ENCODE measurements at regions not wholly inside any gene's neighbourhood (a gene's known extent, or its start where the extent isn't known, plus 50 kb on each side); places are given as distances from the start of the nearest gene placed in this dataset.

DNA sequence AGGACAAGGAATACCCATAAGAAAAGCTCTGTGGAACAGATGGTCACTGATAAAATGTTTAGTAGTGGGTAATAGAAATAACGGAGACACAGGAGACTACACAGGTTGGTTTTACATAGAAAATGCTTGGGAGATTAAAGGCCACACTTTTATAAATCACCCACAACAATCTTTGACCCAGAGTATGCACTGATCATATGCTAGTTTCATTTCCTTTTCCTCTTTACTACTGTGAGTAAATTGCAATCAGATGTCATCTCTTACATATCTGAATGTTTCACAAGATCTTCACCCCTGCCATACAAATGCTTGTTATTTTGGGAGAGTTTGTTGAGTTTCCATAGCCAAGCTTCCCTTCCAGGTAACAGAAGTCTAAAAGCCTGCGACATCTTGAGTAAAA lies 978.4 kb upstream of the KLHL29 start:
- intact Hi-C loops (cut with micrococcal nuclease; ENCODE audit: unreplicated experiment), result no loop called here
- Mint-ChIP-seq H3K36me3 (ENCODE audit: insufficient read depth, unreplicated experiment) (no peaks in the 10 kb centered on the region), H3K27ac (ENCODE audit: unreplicated experiment) (no peak overlapping the region), H3K4me1 (ENCODE audit: low read depth, unreplicated experiment) (no peaks in the 10 kb centered on the region), H3K9me3 (ENCODE audit: unreplicated experiment) (no peaks in the 10 kb centered on the region), H3K27me3 (ENCODE audit: insufficient read depth, unreplicated experiment) (peaks cover 5% of the 10 kb centered on the region), H3K4me3 (ENCODE audit: unreplicated experiment) (no peak overlapping the region)
- TF ChIP-seq, protein P1, sequence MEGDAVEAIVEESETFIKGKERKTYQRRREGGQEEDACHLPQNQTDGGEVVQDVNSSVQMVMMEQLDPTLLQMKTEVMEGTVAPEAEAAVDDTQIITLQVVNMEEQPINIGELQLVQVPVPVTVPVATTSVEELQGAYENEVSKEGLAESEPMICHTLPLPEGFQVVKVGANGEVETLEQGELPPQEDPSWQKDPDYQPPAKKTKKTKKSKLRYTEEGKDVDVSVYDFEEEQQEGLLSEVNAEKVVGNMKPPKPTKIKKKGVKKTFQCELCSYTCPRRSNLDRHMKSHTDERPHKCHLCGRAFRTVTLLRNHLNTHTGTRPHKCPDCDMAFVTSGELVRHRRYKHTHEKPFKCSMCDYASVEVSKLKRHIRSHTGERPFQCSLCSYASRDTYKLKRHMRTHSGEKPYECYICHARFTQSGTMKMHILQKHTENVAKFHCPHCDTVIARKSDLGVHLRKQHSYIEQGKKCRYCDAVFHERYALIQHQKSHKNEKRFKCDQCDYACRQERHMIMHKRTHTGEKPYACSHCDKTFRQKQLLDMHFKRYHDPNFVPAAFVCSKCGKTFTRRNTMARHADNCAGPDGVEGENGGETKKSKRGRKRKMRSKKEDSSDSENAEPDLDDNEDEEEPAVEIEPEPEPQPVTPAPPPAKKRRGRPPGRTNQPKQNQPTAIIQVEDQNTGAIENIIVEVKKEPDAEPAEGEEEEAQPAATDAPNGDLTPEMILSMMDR (IDR thresholded peaks at IDR 0.05; ENCODE audit: insufficient read depth in 1 of 2, low read depth in 1 of 2, low read length in 1 of 2, severe bottlenecking in 1 of 2, unreplicated experiment in 1 of 2), result no peak
- BruUV-seq (replicated peaks), result no TSS peak
- Histone ChIP-seq H3K4me3 (ENCODE audit: low read depth, low read length) (no peak overlapping the region), H3K9me3 (no peaks in the 10 kb centered on the region), H3K27me3 (replicated peaks; ENCODE audit: control insufficient read depth, insufficient read depth, low read length) (no peaks in the 10 kb centered on the region), H3K36me3 (ENCODE audit: control insufficient read depth, insufficient read depth, low read length) (no peaks in the 10 kb centered on the region), H3K4me1 (no peaks in the 10 kb centered on the region)
- POLR2A ChIA-PET, result no interaction called here
- CTCF ChIA-PET, result no interaction called here
- DNase-seq, result no peak

DNA sequence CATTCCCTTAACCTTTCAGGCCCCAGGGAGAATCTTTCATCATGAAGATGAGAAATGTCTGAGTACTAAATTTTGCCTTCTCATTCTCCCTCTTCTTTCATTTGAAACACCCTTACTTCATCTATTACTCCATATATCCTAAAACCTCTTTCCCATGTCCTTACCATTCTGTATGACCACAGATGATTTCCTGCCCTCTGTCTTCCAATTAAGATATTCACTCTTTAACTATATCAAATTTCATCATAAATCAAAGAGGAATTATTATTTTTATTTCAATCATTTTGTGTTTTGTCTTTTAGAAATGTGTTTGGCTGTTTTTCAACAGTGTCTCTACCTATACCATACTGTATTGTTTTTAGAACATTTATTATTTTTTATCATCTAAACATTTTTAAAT lies 964.9 kb upstream of the KLHL29 start:
- Mint-ChIP-seq H3K9me3 (ENCODE audit: unreplicated experiment) (peaks cover 33% of the 10 kb centered on the region), H3K36me3 (ENCODE audit: insufficient read depth, unreplicated experiment) (no peaks in the 10 kb centered on the region), H3K27ac (ENCODE audit: unreplicated experiment) (no peak overlapping the region), H3K27me3 (ENCODE audit: insufficient read depth, unreplicated experiment) (no peaks in the 10 kb centered on the region), H3K4me3 (ENCODE audit: unreplicated experiment) (no peak overlapping the region), H3K4me1 (ENCODE audit: low read depth, unreplicated experiment) (no peaks in the 10 kb centered on the region)
- no peaks in the 10 kb centered on the region for H3K9me3 ChIP-seq
- POLR2A ChIA-PET, result no interaction called here
- H3K4me1 ChIP-seq, result no peaks in the 10 kb centered on the region
- CTCF ChIA-PET, result no interaction called here
- TF ChIP-seq, protein P1 (IDR thresholded peaks at IDR 0.05; ENCODE audit: insufficient read depth in 1 of 2, low read depth in 1 of 2, low read length in 1 of 2, severe bottlenecking in 1 of 2, unreplicated experiment in 1 of 2), result no peak
- no peaks in the 10 kb centered on the region for H3K36me3 ChIP-seq (ENCODE audit: control insufficient read depth, insufficient read depth, low read length)
- H3K27me3 ChIP-seq (replicated peaks; ENCODE audit: control insufficient read depth, insufficient read depth, low read length), result no peaks in the 10 kb centered on the region
- BruUV-seq (replicated peaks), result no TSS peak
- no peak overlapping the region for H3K4me3 ChIP-seq (ENCODE audit: low read depth, low read length)
- DNase-seq, result no peak
- intact Hi-C loops (cut with micrococcal nuclease; ENCODE audit: unreplicated experiment), result no loop called here

DNA sequence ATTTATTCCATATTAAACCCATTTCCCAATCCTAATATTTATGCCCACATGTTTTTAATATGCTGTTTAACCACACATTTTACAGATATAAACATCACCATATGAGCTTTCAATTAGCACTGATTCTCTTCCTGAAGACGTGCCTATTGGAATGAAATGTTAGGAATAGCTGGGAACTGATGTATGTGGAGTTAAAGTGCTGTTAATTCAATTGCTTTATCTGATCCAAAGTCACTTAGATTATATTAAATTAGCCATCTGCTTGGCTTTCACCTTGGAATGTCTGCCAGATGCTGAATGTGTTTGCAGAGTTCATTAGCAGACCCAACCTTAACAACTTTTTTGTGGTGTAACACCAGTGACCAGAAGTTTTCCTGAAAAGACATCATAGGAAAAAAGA lies 942.9 kb upstream of the KLHL29 start:
- H3K36me3 Mint-ChIP-seq (ENCODE audit: insufficient read depth, unreplicated experiment), result no peaks in the 10 kb centered on the region
- no peak overlapping the region for H3K27ac Mint-ChIP-seq (ENCODE audit: unreplicated experiment)
- TF ChIP-seq, protein P1 (IDR thresholded peaks at IDR 0.05; ENCODE audit: insufficient read depth in 1 of 2, low read depth in 1 of 2, low read length in 1 of 2, severe bottlenecking in 1 of 2, unreplicated experiment in 1 of 2), result no peak
- no peaks in the 10 kb centered on the region for H3K9me3 Mint-ChIP-seq (ENCODE audit: unreplicated experiment)
- ChIA-PET POLR2A (no interaction called here), CTCF (no interaction called here)
- no peak overlapping the region for H3K4me3 ChIP-seq (ENCODE audit: low read depth, low read length)
- no peaks in the 10 kb centered on the region for H3K27me3 Mint-ChIP-seq (ENCODE audit: insufficient read depth, unreplicated experiment)
- H3K36me3 ChIP-seq (ENCODE audit: control insufficient read depth, insufficient read depth, low read length), result no peaks in the 10 kb centered on the region
- H3K27me3 ChIP-seq (replicated peaks; ENCODE audit: control insufficient read depth, insufficient read depth, low read length), result no peaks in the 10 kb centered on the region
- no peak overlapping the region for H3K4me3 Mint-ChIP-seq (ENCODE audit: unreplicated experiment)
- DNase-seq, result no peak
- intact Hi-C loops (cut with micrococcal nuclease; ENCODE audit: unreplicated experiment), result no loop called here
- no TSS peak for BruUV-seq (replicated peaks)
- no peaks in the 10 kb centered on the region for H3K9me3 ChIP-seq
- H3K4me1 ChIP-seq, result no peaks in the 10 kb centered on the region
- H3K4me1 Mint-ChIP-seq (ENCODE audit: low read depth, unreplicated experiment), result no peaks in the 10 kb centered on the region

Measured in Caco-2 (cell line).